HCT116 (cell line): ENCODE measurements at regions not wholly inside any gene's neighbourhood (a gene's known extent, or its start where the extent isn't known, plus 50 kb on each side); places are given as distances from the start of the nearest gene placed in this dataset.
"Not testable (repeated sequence)": the region's sequence is repeated elsewhere in the genome, so short reads cannot be mapped to it uniquely, and the experiment has no call there.

Experiments used
- ATAC-seq: fragments of 200-7000 bp; cut with Tn5 transposase; 2 replicates; pipeline ENCODE4 v1.9.1; 2020; ENCODE audit warnings: mild to moderate bottlenecking, moderate library complexity
- BruUV-seq: library from RNA; stranded (reverse); fragments of 400-500 nt; replicated peaks from 2 replicates; lab custom pipeline; 2021; lab: Mats Ljungman, UMichigan
- CTCF ChIA-PET: fragments of 300-600 bp; sonication (Branson Sonifier 250); formaldehyde crosslinking; loops from one replicate; lab custom pipeline; 2021; ENCODE audit warnings: antibody characterized with exemption; lab: Charles Lee
- POLR2A ChIA-PET: fragments of 300-600, 350-600 bp; sonication (Branson Sonifier 250); formaldehyde crosslinking; loops from one replicate; lab custom pipeline; 2021; ENCODE audit warnings: antibody characterized with exemption; lab: Charles Lee
- RAD21 ChIA-PET, 2 experiments: fragments of 300-600 bp; sonication (Branson Sonifier 250); formaldehyde crosslinking; loops; one replicate each; lab custom pipeline; 2023; ENCODE audit warnings: low total read pairs in 2 of 2; ENCODE audit not compliant: uncharacterized antibody in 2 of 2, unreplicated experiment in 2 of 2, low non-redundant PET in 1 of 2; lab: Charles Lee
- DNase-seq: peaks from one replicate; pipeline ENCODE4 v3.0.0-alpha.2; 2010; ENCODE audit warnings: low read depth, low spot score
- H2AFZ ChIP-seq: fragments of 200-600 bp; shearing (Covaris generic), sonication (generic); 2 replicates; pipeline ENCODE4 v1.6.1; 2017; ENCODE audit warnings: low read depth, mixed run types, mixed read lengths, antibody characterized with exemption, low read length; ENCODE audit not compliant: poor library complexity, severe bottlenecking
- H3K27ac ChIP-seq: 2 replicates; pipeline ENCODE4 v1.5.1; 2012; ENCODE audit warnings: low read depth, low read length
- H3K27me3 ChIP-seq: fragments of 200-600 bp; sonication (generic); 2 replicates; pipeline ENCODE4 v1.6.1; 2016; ENCODE audit warnings: mixed run types, low read length, mixed read lengths; ENCODE audit not compliant: insufficient read depth
- H3K36me3 ChIP-seq, 2 experiments: fragments of 200-500 bp in 1 of 2; fragments of 200-600 bp in 1 of 2; sonication (Bioruptor generic) in 1 of 2; sonication (generic) in 1 of 2; 2 replicates each; pipeline versions ENCODE4 v1.5.1 to v1.6.1; 2014 to 2016; ENCODE audit warnings: low read length in 2 of 2, inconsistent platforms in 1 of 2, mixed read lengths in 1 of 2, mixed run types in 1 of 2; ENCODE audit not compliant: insufficient read depth in 2 of 2, control insufficient read depth in 1 of 2
- H3K4me1 ChIP-seq, 2 experiments: fragments of 200-600 bp in 1 of 2; sonication (generic) in 1 of 2; 2 replicates each; pipeline versions ENCODE4 v1.5.1 to v1.6.1; 2012 to 2017; ENCODE audit warnings: low read length in 2 of 2, inconsistent platforms in 1 of 2, mild to moderate bottlenecking in 1 of 2, mixed read lengths in 1 of 2, mixed run types in 1 of 2, moderate library complexity in 1 of 2; ENCODE audit not compliant: insufficient read depth in 2 of 2, control insufficient read depth in 1 of 2
- H3K4me2 ChIP-seq: fragments of 200-600 bp; sonication (generic); 2 replicates; pipeline ENCODE4 v1.6.1; 2017; ENCODE audit warnings: mixed run types, low read length, mixed read lengths
- H3K4me3 ChIP-seq, 2 experiments: fragments of 200-600 bp in 1 of 2; sonication (generic) in 1 of 2; replicated peaks in 1 of 2; 2 replicates each; pipeline ENCODE4 v1.5.1; 2011 to 2016; ENCODE audit warnings: low read length in 2 of 2, control low read depth in 1 of 2, low read depth in 1 of 2, mild to moderate bottlenecking in 1 of 2, mixed read lengths in 1 of 2, mixed run types in 1 of 2
- H3K79me2 ChIP-seq: fragments of 200-600 bp; sonication (generic); 2 replicates; pipeline ENCODE4 v1.6.1; 2017; ENCODE audit warnings: mild to moderate bottlenecking, mixed run types, low read length, moderate library complexity, mixed read lengths; ENCODE audit not compliant: insufficient read depth
- H3K9ac ChIP-seq: fragments of 200-600 bp; sonication (generic); 2 replicates; pipeline ENCODE4 v1.6.1; 2016; ENCODE audit warnings: low read length, mixed read lengths
- H3K9me2 ChIP-seq: fragments of 200-600 bp; sonication (generic), shearing (Covaris generic); 2 replicates; pipeline ENCODE4 v1.6.1; 2017; ENCODE audit warnings: mixed run types, mild to moderate bottlenecking, moderate library complexity; ENCODE audit not compliant: insufficient read depth
- H3K9me3 ChIP-seq, 2 experiments: fragments of 200-500 bp in 1 of 2; fragments of 200-600 bp in 1 of 2; sonication (Bioruptor generic) in 1 of 2; sonication (generic) in 1 of 2; 2 replicates each; pipeline ENCODE4 v1.6.1; 2014 to 2017; ENCODE audit warnings: low read length in 2 of 2, mixed read lengths in 2 of 2, inconsistent platforms in 1 of 2, low read depth in 1 of 2, mild to moderate bottlenecking in 1 of 2, mixed run types in 1 of 2, moderate library complexity in 1 of 2; ENCODE audit not compliant: control insufficient read depth in 1 of 2, insufficient read depth in 1 of 2
- H4K20me1 ChIP-seq: fragments of 200-600 bp; sonication (generic), shearing (Covaris generic); 2 replicates; pipeline ENCODE4 v1.6.1; 2017; ENCODE audit warnings: mixed run types, mild to moderate bottlenecking, moderate library complexity; ENCODE audit not compliant: insufficient read depth
- intact Hi-C: fragments of 100-400 bp; cut with micrococcal nuclease; formaldehyde crosslinking; loops from 2 replicates; pipeline ENCODE4 v1.10.0; 2022
- TF ChIP-seq, protein P1 (sequence below), 3 experiments: fragments of 200-600 bp in 1 of 3; sonication (generic) in 1 of 3; IDR thresholded peaks in 2 of 3; conservative IDR thresholded peaks in 1 of 3; 2 replicates each; pipeline ENCODE4 v1.5.1; 2012 to 2017; ENCODE audit warnings: low read depth in 2 of 3, low read length in 2 of 3, antibody characterized with exemption in 1 of 3, borderline replicate concordance in 1 of 3, control low read depth in 1 of 3, mild to moderate bottlenecking in 1 of 3, mixed read lengths in 1 of 3, mixed run types in 1 of 3, moderate library complexity in 1 of 3; ENCODE audit not compliant: insufficient read depth in 1 of 3

DNA sequence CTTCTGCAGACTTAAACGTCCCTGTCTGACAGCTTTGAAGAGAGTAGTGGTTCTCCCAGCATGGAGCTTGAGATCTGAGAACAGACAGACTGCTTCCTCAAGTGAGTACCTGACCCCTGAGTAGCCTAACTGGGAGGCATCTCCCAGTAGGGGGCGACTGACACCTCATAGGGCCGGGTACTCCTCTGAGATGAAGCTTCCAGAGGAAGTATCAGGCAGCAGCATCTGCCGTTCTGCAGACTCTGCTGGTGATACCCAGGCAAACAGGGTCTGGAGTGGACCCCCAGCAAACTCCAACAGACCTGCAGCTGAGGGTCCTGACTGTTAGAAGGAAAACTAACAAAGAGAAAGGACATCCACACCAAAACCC lies 174.4 kb downstream of the LRRC70 start:
- CTCF ChIA-PET, H2AFZ ChIP-seq, BruUV-seq: not testable (repeated sequence)
- TF ChIP-seq, protein P1, sequence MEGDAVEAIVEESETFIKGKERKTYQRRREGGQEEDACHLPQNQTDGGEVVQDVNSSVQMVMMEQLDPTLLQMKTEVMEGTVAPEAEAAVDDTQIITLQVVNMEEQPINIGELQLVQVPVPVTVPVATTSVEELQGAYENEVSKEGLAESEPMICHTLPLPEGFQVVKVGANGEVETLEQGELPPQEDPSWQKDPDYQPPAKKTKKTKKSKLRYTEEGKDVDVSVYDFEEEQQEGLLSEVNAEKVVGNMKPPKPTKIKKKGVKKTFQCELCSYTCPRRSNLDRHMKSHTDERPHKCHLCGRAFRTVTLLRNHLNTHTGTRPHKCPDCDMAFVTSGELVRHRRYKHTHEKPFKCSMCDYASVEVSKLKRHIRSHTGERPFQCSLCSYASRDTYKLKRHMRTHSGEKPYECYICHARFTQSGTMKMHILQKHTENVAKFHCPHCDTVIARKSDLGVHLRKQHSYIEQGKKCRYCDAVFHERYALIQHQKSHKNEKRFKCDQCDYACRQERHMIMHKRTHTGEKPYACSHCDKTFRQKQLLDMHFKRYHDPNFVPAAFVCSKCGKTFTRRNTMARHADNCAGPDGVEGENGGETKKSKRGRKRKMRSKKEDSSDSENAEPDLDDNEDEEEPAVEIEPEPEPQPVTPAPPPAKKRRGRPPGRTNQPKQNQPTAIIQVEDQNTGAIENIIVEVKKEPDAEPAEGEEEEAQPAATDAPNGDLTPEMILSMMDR (IDR thresholded peaks at IDR 0.05 in 2 of 3, conservative IDR thresholded peaks at IDR 0.05 in 1 of 3; ENCODE audit: borderline replicate concordance in 1 of 3, insufficient read depth in 1 of 3, low read depth in 2 of 3, low read length in 2 of 3), result peak in 1 of 3 experiments; percentile 27; a peak in 1 of 6 replicates
- TF ChIP-seq, all 23 proteins: peak for 1; not testable (repeated sequence) for 22
- intact Hi-C loops, H3K27ac ChIP-seq, POLR2A ChIA-PET, RAD21 ChIA-PET, ATAC-seq, H3K4me3 ChIP-seq, DNase-seq, H3K4me1 ChIP-seq, H3K9ac ChIP-seq, H3K79me2 ChIP-seq, H3K27me3 ChIP-seq, H3K36me3 ChIP-seq, H3K9me3 ChIP-seq, H4K20me1 ChIP-seq, H3K4me2 ChIP-seq, H3K9me2 ChIP-seq: not testable (repeated sequence)

DNA sequence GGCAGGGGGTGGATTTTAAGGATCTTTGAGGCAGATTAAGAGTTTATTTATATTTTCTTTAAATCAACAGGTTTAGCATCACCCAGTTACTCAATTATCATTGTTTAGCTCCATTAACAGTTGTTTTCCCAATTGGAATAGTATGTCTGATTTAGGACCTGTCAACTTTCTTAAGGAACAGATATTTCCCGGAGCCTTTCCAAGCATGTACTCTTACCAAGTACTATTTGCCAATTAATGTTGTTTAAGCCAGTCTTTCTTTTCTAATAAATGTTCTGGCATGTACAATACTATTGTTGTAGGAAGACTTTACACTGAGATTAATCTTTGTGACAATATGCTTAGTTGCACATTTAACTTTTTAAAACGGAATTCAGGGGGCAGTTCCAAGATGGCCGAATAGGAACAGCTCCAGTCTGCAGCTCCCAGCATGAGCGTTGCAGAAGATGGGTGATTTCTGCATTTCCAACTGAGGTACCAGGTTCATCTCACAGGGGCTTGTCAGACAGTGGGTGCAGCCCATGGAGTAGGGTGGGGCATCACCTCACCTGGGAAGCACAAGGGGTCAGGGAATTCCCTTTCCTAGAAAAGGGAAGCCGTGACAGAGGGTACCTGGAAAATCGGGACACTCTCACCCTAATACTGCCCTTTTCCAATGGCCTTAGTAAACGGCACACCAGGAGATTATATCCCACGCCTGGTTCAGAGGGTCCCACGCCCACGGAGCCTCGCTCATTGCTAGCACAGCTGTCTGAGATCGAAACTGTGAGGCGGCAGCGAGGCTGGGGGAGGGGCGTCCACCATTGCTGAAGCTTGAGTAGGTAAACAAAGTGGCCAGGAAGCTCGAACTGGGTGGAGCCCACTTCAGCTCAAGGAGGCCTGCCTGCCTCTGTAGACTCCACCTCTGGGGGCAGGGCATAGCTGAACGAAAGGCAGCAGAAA lies 173.7 kb downstream of the LRRC70 start:
- H4K20me1 ChIP-seq, H3K9me2 ChIP-seq, H3K27ac ChIP-seq, BruUV-seq, POLR2A ChIA-PET, ATAC-seq, RAD21 ChIA-PET, H3K4me3 ChIP-seq, H3K79me2 ChIP-seq, H3K4me1 ChIP-seq, CTCF ChIA-PET, H3K36me3 ChIP-seq, H3K27me3 ChIP-seq, H3K9me3 ChIP-seq, DNase-seq, H3K4me2 ChIP-seq, intact Hi-C loops, H3K9ac ChIP-seq, H2AFZ ChIP-seq: not testable (repeated sequence)
